Stimulated activated CD4-positive, alpha-beta T cell treated with anti-CD3 and anti-CD28 coated beads, Interleukin-1b, Interleukin-23, amount 100 ng/mL, for 4 hours (primary cell): ENCODE measurements at regions not wholly inside any gene's neighbourhood (a gene's known extent, or its start where the extent isn't known, plus 50 kb on each side); places are given as distances from the start of the nearest gene placed in this dataset.
"Not testable (repeated sequence)": the region's sequence is repeated elsewhere in the genome, so short reads cannot be mapped to it uniquely, and the experiment has no call there.

Experiments
- DNase-seq, 2 donors: peaks; one replicate each; pipeline ENCODE4 v3.0.0-alpha.2; 2020; ENCODE audit warnings: low read depth in 2 of 2

DNA sequence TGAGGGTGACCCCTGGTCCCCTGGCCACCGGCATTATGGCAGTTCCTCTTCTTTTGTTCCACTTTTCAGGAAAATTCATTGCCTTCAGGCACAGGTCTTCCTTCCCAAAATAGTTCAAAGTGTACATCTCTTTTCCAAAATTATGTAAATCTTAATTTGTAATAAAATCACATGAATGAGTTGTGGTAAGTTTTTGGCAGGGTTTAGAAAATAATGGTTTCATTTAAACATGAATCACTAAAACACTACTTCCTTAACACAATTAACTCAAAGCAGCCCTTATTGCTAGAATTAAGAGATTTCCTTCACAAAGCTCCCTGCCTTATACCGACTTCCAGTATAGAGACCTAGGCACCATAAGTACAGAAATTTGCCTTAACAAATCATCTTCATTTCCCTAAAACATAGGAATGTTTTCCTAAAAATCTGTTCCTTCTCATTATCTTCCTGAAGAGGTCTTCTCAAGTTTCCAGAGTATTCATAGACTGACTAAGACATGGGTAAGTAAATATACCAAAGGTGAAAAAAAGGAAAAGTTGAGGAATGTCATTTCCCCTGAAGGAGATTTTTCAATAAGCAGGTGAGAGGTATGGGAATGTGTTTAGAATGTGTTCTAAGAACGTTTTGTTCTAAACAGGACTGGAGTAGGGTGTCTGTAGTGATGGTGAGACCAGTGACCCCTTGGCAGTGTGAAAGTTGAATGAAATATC is 148.2 kb upstream of the CITED2 start:
- no peak for DNase-seq

DNA sequence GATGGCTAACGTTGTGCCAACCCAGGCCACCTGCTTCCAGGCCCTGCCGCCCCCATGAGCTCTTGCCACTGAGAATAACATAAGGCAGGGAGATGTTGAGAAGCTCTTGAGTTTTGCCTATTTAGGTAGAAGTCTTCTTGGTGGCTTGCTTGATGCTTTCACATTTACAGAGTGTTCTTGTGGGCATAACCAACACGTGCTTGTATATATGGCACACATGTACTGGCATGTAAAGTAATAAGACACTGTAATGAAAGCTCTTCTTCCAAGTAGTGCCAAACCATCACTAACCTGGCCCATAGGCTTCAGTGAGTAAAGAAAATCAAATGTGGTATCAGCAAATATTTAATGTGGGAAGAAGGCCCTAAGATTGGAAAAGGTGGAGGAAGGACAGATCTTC is 146.9 kb upstream of the CITED2 start:
- no peak for DNase-seq

DNA sequence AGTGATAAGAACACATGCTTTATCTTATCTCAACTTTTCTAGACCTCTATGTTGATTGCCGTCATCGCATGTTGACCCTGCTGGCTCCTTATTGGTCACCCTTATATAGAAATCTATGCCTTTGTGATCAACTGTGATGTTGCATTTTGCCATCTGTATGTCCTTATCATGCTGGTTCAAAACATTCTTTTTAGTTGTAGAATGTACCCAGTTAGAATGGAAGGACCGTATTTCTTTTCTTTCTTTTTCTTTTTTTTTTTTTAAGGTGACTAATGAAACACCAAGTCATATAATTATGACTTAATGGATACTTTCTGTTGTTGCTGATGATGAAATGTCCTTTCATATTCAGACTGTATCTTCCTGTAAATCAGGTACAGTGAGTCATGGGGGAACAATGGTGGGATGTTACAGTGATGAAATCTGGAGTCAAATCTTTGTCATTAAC is 145.9 kb upstream of the CITED2 start:
- DNase-seq, result no peak

DNA sequence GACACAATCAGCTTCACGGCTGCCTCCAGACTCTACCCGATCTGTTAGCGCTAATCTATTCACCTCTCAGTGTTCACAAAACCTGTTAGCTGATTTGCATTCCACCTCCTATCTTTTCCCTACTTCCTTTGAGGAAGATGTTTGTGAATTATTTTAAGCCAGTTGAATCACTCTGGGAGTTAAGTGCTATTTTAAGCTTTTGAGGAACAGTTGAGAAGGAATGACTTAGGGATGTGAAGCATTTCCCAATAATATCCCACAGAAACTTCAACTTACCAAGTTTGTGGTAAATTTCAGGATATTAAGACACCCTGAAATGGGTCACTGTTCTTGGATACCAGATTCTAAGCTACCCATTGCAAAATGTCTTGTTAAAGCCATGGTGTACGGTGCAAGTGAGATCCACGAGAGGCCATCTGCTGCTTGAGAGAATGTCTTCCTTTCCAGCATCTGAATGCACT is 145.2 kb upstream of the CITED2 start:
- no peak for DNase-seq

DNA sequence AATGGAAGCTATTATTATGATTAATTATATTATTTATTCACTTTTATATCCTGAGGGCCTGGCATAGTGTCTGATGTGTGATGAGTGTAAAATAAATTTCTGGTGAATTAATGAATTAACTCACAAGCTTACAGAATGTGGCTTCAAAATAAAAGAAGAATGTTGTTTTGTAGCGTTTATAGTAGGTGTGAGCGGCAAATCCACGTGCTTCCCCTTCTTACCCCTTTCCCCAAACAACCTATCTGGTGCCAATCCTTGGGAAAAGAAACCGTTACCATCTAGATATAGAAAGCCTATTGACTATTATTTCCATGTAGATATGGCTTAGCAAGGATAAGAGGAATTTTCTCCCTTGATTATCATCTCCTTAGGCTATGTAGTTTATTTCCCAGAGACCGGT is 144.6 kb upstream of the CITED2 start:
- no peak for DNase-seq

DNA sequence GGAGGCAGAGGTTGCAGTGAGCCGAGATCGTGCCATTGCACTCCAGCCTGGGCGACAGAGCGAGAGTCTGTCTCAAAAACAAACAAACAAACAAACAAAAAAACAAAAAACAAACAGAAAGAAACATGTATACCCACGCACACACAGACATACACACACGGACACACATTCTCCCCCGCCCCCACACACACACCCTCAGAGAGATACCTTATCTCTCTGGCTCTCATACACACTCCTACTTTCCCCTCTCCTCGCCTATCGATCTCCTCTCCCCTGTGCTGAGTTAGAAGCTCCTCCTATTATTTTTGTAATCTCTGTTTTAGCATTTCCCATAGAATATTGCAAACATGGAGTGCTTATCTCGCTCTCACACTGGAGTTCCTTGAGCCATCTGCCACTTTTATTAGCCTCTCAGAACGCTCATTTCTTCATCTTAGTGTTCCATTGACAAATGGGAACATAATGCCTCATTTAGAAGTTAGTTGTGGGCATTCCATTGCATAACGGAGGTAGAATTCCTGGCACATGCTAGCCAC is 144.2 kb upstream of the CITED2 start:
- no peak for DNase-seq

DNA sequence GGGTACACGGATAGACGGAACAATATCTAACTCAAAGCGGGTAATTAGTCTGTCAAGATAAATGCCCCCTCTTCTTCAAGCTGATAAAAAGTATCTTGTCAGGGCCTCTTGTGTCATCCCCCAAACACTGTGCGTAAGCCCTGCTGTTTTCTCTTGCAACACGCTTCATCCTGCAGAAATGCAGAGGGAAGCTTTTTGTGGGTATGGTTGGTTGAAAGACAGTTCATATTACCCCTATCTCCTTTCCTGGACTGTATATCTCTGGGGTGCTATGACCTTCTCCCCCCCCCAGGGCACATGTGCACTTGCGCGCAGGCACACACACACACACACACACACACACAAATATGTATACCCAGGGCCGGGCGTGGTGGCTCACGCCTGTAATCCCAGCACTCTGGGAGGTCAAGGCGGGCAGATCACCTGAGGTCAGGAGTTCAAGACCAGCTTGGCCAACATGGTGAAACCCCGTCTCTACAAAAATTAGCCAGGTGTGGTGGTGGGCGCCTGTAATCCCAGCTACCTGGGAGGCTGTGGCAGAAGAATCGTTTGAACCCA is 143.6 kb upstream of the CITED2 start:
- DNase-seq, result not testable (repeated sequence)

DNA sequence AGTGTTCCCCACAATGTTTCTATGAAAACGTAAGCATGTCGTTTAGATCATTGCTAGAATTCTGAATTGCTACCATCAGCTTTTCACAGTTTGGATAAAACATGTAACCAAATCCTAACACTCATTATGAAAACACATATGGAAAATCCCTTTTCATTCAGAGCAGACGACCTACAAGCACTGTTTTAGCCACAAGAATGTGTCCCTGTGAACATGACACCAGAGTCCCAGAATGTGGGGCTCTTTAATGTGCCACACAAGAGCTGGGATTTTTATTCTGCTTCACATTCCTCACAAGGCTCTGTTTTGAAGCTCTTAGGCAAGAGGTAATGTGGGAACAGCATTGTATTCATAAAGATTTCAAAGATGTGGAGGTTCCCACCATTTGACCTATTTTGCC is 141.1 kb upstream of the CITED2 start:
- no peak for DNase-seq

DNA sequence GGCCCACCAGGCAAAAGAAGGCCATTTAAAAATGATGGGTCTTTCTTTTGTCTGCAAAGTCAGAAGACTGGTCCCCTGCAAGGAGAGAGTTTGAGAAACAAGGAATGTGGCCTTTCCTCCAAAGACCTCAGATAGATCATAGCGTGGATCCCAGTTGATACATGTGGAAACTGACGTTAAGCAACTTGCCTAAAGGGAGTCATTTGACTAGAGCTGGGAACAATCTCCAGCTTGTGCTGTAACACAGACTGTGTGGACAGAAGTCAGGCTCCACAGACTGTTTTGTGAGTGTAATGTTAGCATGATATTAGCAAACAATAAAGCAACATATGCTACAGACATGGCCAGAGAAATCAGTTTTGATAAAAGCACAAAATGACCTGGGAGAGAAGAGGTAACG is 140.4 kb upstream of the CITED2 start:
- DNase-seq, result no peak

DNA sequence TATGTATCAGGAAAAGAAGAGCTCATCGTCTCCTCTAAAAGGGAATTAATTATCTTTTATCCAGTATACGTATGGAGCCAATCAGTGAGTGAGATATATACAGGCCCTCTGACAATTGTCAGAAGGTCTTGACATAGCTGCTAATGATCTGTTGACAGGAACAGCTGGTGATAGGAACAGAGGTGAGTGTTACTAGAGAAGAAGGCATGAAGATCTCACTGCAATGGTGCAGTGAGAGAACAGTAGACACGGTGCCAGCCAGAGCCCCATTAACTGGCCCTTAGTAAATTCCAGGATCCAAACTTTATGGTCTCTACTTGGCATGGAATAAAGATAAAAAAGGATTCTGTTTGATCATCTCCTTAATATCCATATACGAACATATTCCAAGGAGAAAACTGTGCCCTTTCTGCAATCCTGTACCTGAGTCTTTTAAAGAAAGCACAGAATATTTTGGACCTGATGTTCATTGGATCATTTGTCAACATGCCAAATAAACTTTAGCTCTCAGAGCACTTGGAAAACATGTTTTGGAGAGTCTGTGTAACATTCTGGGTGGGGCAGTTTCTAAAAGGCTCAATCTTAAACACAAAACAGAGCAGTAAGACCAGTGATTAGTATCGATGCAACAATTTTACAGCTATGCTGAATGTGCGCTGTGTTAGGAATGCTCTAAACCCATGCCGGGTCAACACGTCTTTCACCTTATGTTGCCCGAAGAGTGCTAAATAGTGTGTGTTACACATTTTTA is 135.8 kb upstream of the CITED2 start:
- no peak for DNase-seq

DNA sequence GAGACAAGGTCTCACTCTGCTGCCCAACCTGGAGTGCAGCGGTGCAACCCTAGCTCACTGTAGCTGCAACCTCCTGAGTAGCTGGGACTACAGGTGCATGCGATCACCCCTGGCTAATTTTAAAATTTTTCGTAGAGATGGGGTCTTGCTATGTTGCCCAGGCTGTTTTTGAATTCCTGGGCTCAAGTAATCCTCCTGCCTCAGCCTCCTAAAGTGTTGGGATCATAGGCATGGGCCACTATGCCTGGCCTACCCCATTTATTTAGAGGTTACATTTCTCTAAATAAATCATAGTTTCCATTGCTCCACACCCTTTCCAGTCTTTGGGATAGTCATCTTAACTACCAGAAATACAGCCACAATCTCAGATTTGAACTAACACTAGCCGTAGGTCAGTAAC is 134.7 kb upstream of the CITED2 start:
- DNase-seq, result no peak

DNA sequence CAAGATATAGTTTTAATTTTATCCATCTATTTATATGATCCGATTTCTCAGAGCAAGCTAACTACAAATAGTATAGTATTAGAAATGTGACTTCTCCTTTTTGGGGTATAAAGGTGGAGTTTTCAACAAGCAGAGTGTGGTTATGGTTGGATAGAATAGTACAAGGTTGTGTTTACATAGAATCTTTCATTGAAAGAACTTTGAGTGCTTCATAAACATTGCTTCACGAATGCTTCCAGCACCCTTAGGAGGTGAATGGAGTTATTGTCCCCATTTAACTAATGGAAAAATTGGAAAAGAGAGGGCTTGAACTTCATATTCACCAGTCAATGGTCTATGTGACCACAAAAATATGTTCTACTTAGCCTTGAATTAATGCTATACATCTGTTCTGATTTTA is 134.1 kb upstream of the CITED2 start:
- DNase-seq, result no peak

DNA sequence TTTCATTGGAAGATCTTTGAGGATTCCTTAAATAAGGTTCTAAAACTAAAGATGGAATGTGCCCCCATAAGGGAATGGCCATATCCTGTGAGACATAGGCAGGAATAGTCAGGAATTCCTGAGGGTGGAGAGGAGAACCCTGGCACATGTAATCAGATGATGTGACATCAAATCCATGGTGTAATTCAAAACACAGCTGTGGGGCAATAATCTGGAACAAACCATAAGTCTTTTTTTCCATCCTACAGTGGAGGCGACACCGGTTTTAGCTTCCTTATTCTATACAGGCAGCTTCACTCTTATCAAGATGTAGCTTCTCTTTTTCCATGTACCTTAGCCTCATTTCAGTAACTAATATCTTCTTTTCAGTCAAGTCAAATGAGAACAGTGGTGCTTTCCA is 133.6 kb upstream of the CITED2 start:
- DNase-seq, result no peak

DNA sequence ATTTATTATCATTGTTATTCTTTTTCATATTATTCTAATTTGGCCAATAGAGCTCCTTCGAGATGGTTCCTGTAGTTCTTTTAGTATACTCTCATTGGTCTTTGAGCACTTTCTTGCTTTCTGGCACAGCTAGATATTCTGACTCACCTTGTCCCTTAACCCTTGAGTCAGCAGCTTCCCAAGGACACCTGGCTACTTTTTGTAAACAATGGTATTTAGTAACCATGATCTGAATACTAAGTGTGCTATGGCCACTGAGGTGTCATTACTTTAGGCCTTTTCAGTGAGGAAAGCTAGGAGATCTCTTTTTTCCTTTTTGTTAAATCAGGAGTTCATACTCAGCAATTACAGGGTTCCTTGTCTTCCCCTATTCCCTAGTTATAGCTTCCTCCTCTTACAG is 126.5 kb upstream of the CITED2 start:
- DNase-seq, result no peak

DNA sequence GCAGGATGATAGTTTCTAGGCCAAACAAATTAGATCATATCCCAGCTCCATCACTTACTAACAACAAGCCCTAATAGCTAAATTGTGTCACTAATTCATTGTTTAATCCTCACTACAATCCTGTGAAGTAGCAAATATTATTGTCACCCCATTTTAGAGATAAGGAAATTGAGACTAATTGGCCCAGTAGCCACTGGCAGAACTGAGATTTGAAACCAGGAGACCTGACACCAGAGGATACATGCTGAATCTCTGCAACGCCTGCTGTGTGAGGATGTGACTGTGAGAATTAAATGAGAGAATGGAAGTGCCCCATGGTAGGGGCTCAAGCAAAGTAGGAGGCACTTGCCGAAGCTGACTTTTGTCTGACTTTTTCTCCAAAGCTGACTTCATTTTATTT is 124.3 kb upstream of the CITED2 start:
- DNase-seq, result no peak

DNA sequence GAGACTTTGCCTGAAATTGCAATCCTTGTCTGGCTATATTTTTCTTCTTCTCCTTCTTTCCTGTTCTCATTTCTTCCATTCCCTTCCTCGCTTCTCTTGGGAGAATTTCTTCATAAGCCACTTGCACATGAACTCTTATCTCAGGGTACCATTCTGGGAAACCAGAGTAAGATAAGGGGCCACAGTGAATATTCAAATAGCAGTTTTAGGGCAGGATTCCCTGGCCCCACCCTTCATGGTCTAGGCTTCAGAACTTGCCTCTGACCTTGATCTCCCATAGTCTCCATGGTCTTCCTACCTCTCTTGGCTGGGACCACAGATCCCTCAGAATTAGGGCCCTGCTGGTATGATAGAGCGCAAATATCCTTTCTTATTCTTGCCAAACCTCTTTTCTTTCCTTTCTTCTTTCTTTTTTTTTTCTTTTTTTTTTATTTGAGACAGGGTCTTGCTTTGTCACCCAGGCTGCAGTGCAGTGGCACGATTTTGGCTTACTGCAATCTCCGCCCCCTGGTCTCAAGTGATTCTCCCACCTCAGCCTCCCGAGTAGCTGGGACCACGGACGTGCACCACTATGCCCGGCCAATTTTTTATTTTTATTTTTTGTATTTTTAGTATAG is 123.0 kb upstream of the CITED2 start:
- no peak for DNase-seq

DNA sequence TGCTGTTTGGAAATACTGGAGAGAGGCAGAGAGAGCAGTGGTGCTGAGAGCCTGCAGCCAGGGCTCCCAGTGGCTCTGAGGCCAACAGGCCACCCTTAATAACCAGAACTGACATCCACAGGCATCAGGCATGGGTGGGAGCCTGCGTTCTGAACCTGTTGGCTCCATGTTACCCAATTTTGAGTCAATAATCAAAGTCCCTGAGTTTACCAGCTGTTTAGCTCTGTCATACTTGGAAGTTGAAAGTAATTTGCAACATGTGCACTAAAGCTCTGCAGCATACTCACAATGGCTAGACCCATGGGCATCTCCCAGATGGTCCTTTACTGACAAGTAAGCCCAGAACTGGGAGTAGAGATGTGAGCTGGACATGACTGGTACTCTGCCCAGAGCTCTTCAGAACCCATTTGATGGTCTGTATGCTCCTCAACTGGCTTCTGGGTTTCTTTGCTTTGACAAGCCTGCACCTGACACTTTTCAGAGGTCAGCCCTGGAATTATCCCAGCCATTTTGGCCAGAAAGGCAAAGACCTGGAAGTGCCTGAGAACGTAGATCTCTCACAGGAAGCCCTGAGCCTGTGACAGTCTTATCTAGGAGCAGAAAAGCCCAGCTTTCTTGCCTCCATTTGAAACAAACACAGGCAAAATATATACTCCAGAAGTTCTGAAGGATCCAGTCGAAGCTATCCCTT is 122.4 kb upstream of the CITED2 start:
- no peak for DNase-seq

DNA sequence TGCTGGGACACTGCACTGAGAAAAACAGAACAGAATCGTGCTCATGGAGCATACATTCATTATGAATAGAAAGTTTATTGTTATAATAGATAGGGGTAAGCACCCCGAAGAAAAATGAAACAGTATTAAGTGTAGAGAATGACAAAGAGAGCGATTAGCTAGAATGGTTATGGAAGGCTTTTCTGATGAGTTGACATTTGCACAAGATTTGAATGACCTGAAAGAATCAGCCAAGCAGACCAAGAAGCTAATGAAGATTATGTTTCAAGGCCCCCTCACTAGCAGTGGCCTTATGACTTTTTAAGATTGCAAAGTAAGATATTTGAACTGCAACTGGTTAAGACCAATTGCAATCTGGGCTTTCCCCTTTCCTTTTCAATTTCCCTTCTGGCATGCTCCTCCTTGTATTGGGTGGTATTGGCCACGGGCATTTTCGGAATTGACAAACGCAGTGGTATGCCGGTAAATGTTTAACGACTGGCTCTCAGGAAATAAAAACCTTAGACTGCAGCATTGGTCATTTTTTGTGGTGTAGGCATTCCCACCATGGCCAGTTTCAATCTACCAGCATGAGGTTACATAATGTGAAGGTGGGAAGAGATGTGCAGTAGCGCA is 120.0 kb upstream of the CITED2 start:
- no peak for DNase-seq

DNA sequence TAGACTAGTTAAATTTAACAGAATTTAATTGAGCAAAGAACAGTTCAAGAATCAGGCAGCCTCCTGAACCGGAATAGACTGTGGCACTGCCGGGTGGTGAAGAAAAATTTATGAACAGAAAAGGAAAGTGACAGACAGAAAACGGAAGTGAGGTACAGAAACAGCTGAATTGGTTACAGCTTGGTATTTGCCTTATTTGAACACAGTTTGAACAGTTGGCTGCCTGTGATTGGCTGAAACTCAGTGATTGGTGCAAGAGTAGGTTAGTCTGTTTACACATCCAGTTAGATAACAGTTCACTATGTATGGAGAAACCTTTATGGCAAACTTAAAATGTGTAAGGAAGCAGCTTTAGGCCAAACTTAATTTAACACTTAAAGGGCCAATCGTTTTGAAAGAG is 116.0 kb upstream of the CITED2 start:
- no peak for DNase-seq

DNA sequence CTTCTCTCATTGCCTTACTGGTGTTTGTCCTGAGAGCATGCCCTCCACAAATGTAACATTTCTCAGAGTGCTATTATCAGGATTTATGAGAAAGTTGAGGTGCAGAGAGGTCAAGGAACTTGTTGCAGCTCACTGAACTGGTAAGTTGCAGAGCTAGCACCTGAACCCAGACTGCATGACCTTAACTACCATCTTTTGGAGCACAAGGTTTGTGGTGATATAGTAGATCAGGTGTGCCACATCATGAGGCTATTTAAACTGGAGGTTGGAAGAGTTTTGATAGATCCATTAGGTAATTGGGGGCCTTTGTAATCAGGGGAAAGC is 112.0 kb upstream of the CITED2 start:
- no peak for DNase-seq

DNA sequence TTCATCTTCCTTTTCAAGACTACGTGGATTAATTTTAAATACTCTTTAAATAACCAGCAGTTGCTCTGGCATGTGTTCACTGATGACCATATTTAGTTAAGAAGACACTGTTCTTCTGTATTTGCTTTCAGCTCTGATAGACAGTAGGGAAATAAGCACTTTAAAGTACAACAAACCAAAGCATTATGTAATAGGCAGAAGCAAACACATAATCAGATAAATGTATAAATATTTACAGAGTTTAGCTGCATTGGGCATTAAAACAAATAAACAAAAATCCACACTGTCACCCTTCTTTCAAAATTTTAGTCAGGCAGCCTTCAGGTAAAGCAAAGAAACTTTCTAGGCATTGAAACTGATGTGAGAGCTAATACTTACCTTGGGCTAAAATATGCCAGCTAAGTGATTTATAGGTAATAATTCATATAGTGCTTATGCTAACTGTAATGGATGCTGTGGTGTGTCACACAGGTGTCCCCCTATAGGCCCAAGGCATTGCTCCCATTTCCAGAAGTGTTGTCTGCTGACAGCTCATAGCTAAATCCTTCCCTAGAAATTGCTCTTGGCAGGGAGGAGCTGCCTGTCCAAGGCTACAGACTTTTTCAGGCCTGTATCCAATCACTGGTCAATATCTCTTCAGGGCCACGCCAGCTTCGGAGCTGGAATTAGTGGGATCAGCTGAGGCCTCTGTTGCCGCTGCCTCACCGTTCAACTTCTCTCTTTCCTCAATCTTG is 111.5 kb upstream of the CITED2 start:
- DNase-seq, result no peak
